ENCODE measurements at regions not wholly inside any gene's neighbourhood (a gene's known extent, or its start where the extent isn't known, plus 50 kb on each side); places are given as distances from the start of the nearest gene placed in this dataset.

GRCh38 chr20:60802676-60803075 lies 449.4 kb upstream of the CDH4 start:
- no peak for ATAC-seq
- no peak for TF ChIP-seq ZFP3 (CRISPR knock-in tag; IDR thresholded peaks at IDR 0.05)
- TF ChIP-seq, protein P1, sequence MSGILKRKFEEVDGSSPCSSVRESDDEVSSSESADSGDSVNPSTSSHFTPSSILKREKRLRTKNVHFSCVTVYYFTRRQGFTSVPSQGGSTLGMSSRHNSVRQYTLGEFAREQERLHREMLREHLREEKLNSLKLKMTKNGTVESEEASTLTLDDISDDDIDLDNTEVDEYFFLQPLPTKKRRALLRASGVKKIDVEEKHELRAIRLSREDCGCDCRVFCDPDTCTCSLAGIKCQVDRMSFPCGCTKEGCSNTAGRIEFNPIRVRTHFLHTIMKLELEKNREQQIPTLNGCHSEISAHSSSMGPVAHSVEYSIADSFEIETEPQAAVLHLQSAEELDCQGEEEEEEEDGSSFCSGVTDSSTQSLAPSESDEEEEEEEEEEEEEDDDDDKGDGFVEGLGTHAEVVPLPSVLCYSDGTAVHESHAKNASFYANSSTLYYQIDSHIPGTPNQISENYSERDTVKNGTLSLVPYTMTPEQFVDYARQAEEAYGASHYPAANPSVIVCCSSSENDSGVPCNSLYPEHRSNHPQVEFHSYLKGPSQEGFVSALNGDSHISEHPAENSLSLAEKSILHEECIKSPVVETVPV (CRISPR knock-in tag; IDR thresholded peaks at IDR 0.05) = no peak

DNA sequence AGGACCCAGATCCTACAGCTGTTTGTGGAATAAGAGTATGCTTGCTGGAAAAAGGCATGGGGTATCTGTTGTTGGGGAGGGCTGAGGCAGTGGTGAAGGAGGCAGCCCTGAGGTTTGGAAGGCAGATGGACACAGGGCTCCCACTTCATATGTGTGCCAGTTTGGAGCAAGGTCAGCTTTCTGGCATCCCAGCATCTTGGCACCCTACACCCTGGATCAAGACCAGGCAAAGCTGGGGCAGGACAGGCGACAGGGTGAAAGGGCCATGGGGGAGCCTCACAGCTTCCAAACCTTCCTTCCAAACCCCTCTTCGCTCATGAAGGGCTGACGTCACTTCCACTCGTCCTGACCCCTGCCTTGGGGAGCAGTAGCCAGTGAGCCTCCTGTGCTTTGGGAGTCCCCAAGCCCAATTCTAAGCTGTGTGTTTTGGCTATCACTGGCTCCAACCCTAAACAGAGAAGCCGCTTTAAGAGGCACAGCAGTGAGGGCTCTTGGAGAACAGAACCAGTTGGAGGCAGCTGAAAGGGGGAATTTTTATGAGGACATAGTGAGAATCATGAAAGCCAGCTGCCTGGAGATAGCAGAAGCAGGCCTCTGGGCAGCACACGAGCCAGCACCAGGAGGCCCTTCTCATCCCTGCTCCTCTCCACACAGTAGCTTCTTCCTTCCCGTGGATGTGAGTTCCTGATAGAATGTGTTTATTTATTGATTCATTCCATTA lies 448.6 kb upstream of the CDH4 start:
- ATAC-seq = no peak
- no peak for TF ChIP-seq TOX (CRISPR knock-in tag; IDR thresholded peaks at IDR 0.05; ENCODE audit: borderline replicate concordance)
- no peak for TF ChIP-seq ARNTL (CRISPR knock-in tag; IDR thresholded peaks at IDR 0.05; ENCODE audit: borderline replicate concordance, low read depth)
- TF ChIP-seq ZFP3 (CRISPR knock-in tag; IDR thresholded peaks at IDR 0.05) = no peak
- no peak for TF ChIP-seq CREB5 (CRISPR knock-in tag; IDR thresholded peaks at IDR 0.05; ENCODE audit: low read depth)
- TF ChIP-seq, protein P2, sequence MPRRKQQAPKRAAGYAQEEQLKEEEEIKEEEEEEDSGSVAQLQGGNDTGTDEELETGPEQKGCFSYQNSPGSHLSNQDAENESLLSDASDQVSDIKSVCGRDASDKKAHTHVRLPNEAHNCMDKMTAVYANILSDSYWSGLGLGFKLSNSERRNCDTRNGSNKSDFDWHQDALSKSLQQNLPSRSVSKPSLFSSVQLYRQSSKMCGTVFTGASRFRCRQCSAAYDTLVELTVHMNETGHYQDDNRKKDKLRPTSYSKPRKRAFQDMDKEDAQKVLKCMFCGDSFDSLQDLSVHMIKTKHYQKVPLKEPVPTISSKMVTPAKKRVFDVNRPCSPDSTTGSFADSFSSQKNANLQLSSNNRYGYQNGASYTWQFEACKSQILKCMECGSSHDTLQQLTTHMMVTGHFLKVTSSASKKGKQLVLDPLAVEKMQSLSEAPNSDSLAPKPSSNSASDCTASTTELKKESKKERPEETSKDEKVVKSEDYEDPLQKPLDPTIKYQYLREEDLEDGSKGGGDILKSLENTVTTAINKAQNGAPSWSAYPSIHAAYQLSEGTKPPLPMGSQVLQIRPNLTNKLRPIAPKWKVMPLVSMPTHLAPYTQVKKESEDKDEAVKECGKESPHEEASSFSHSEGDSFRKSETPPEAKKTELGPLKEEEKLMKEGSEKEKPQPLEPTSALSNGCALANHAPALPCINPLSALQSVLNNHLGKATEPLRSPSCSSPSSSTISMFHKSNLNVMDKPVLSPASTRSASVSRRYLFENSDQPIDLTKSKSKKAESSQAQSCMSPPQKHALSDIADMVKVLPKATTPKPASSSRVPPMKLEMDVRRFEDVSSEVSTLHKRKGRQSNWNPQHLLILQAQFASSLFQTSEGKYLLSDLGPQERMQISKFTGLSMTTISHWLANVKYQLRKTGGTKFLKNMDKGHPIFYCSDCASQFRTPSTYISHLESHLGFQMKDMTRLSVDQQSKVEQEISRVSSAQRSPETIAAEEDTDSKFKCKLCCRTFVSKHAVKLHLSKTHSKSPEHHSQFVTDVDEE (CRISPR knock-in tag; IDR thresholded peaks at IDR 0.05) = no peak
- no peak for TF ChIP-seq ISL1 (CRISPR knock-in tag; IDR thresholded peaks at IDR 0.05)
- TF ChIP-seq CSDC2 (CRISPR knock-in tag; IDR thresholded peaks at IDR 0.05) = no peak
- TF ChIP-seq POU6F1 (CRISPR knock-in tag; IDR thresholded peaks at IDR 0.05; ENCODE audit: borderline replicate concordance, low read depth) = no peak

- ATAC-seq = no peak
- TF ChIP-seq BACH2 (CRISPR knock-in tag; IDR thresholded peaks at IDR 0.05; ENCODE audit: borderline replicate concordance) (no peak), ZNF8 (CRISPR knock-in tag; IDR thresholded peaks at IDR 0.05) (no peak), RARB (CRISPR knock-in tag; IDR thresholded peaks at IDR 0.05) (no peak), ZFP3 (CRISPR knock-in tag; IDR thresholded peaks at IDR 0.05) (no peak), ESRRG (CRISPR knock-in tag; IDR thresholded peaks at IDR 0.05) (no peak)
These were observed 447.7 kb upstream of the CDH4 start for GRCh38 chr20:60804240-60804917.

GRCh38 chr20:60804918-60805630 lies 447.0 kb upstream of the CDH4 start:
- no peak for ATAC-seq
- TF ChIP-seq, protein P1 (CRISPR knock-in tag; IDR thresholded peaks at IDR 0.05) = no peak
- TF ChIP-seq ZFP3 (CRISPR knock-in tag; IDR thresholded peaks at IDR 0.05) (no peak), ZFP30 (CRISPR knock-in tag; IDR thresholded peaks at IDR 0.05) (no peak), ZNF70 (CRISPR knock-in tag; IDR thresholded peaks at IDR 0.05) (no peak), ESRRG (CRISPR knock-in tag; IDR thresholded peaks at IDR 0.05) (no peak), PATZ1 (CRISPR knock-in tag; IDR thresholded peaks at IDR 0.05; ENCODE audit: borderline replicate concordance) (no peak), RARB (CRISPR knock-in tag; IDR thresholded peaks at IDR 0.05) (no peak), ARNTL (CRISPR knock-in tag; IDR thresholded peaks at IDR 0.05; ENCODE audit: borderline replicate concordance, low read depth) (no peak), OSR1 (CRISPR knock-in tag; IDR thresholded peaks at IDR 0.05) (no peak), CSDC2 (CRISPR knock-in tag; IDR thresholded peaks at IDR 0.05) (no peak), CREB5 (CRISPR knock-in tag; IDR thresholded peaks at IDR 0.05; ENCODE audit: low read depth) (no peak), BACH2 (CRISPR knock-in tag; IDR thresholded peaks at IDR 0.05; ENCODE audit: borderline replicate concordance) (no peak)
